ENCODE measurements at regions not wholly inside any gene's neighbourhood (a gene's known extent, or its start where the extent isn't known, plus 50 kb on each side); places are given as distances from the start of the nearest gene placed in this dataset.

DNA sequence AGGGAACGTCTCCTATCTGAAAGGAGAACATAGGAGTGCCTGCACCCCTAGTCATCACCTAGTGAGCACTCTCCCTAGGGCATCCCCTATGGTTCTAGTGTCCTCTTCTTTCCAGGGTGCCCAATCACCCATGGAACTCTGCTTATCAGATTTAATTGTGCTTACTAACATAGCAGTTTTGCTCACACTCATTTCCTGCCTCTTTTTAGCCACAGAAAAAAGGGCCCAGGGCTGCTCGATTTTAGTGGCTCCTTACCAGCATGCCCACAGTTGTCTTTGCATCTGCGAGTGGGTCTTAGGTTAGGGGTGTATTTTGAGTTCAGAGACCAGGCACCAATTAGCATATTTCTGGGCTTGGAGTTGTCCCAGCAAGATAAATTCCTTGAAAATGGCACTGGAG lies 1110.2 kb downstream of the TAF11L14 start:
- Histone ChIP-seq H3K36me3 (no peaks in the 10 kb centered on the region), H3K9me3 (peaks cover 5% of the 10 kb centered on the region), H3K4me3 (ENCODE audit: low read depth, low read length) (no peak overlapping the region), H3K27me3 (no peaks in the 10 kb centered on the region), H3K4me1 (no peaks in the 10 kb centered on the region)
- no peak for DNase-seq
- no peak for TF ChIP-seq CTCF (IDR thresholded peaks at IDR 0.05; ENCODE audit: low read depth, low read length)

DNA sequence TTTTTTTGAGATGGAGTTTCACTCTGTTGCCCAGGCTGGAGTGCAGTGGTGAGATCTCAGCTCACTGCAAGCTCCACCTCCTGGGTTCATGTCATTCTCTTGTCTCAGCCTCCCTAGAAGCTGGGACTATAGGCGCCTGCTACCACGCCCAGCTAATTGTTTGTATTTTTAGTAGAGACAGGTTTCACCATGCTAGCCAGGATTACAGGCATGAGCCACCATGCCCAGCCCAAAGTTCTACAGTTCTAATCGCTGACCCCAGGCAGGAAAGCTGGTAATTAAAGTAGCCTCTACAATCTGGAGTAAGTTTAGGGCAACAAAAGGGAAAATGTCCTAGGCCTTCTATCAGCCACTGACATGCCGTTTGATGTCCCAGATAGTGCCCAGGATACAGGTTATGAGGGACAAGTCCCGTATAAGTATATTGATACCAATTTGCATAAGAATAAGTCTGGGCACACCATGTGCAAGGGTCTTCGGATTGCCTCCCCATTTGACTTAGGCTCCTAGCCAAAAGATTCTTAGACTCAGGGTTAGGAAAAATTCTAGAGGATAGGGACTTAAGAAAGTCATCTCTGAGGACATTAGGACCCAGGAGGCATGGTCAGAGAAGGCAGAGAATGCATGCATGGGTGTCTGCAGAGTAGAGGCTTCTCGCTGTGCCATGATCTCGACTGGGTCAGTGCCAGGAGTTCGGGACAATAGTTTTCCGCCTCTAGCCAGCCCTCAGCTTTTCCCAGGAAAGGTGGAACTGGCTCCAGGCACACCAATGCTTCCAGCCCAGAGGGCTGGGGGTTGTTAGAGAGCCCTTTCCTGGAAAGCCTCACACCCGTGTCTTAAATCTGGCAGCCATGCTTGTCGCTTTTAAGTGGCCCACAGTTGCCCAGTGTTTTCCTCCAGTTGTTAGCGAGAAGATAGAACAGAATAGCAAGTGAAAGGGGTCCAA lies 1111.1 kb downstream of the TAF11L14 start:
- DNase-seq = no peak
- Histone ChIP-seq H3K4me1 (no peaks in the 10 kb centered on the region), H3K4me3 (ENCODE audit: low read depth, low read length) (no peak overlapping the region), H3K36me3 (no peaks in the 10 kb centered on the region), H3K27me3 (no peaks in the 10 kb centered on the region), H3K9me3 (peaks cover 5% of the 10 kb centered on the region)
- TF ChIP-seq CTCF (IDR thresholded peaks at IDR 0.05; ENCODE audit: low read depth, low read length) = no peak

- no peaks in the 10 kb centered on the region for H3K4me1 ChIP-seq
- no peak for TF ChIP-seq CTCF (IDR thresholded peaks at IDR 0.05; ENCODE audit: low read depth, low read length)
- peaks cover 5% of the 10 kb centered on the region for H3K9me3 ChIP-seq
- DNase-seq = no peak
- no peaks in the 10 kb centered on the region for H3K36me3 ChIP-seq
- H3K27me3 ChIP-seq = no peaks in the 10 kb centered on the region
- H3K4me3 ChIP-seq (ENCODE audit: low read depth, low read length) = no peak overlapping the region
Measured at GRCh38 chr5:18745988-18746615, 1111.8 kb downstream of the TAF11L14 start.

DNA sequence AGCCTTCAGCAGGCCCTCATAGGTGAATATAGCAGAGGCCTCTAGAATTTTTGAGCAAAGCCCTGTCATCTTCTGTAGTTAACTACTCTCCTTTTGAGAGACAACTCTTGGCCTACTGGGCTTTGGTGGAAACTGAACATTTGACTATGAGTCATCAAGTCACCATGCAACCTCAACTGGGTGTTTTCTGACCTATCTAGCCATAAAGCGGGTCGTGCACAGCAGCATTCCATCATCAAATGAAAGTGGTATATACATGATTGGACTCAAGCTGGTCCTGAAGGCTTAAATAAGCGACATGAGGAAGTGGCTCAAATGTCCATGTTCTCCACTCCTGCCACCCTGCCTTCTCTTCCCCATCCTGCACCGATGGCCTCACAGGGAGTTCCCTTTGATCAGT lies 1115.5 kb downstream of the TAF11L14 start:
- H3K36me3 ChIP-seq = no peaks in the 10 kb centered on the region
- DNase-seq = no peak
- peaks cover 5% of the 10 kb centered on the region for H3K9me3 ChIP-seq
- peaks cover 6% of the 10 kb centered on the region for H3K4me1 ChIP-seq
- TF ChIP-seq CTCF (IDR thresholded peaks at IDR 0.05; ENCODE audit: low read depth, low read length) = no peak
- H3K27me3 ChIP-seq = no peaks in the 10 kb centered on the region
- no peak overlapping the region for H3K4me3 ChIP-seq (ENCODE audit: low read depth, low read length)

- H3K4me1 ChIP-seq = peaks cover 6% of the 10 kb centered on the region
- H3K36me3 ChIP-seq = no peaks in the 10 kb centered on the region
- DNase-seq = no peak
- no peak overlapping the region for H3K4me3 ChIP-seq (ENCODE audit: low read depth, low read length)
- no peak for TF ChIP-seq CTCF (IDR thresholded peaks at IDR 0.05; ENCODE audit: low read depth, low read length)
- H3K9me3 ChIP-seq = no peaks in the 10 kb centered on the region
- no peaks in the 10 kb centered on the region for H3K27me3 ChIP-seq
Measured at GRCh38 chr5:18752317-18752716, 1118.1 kb downstream of the TAF11L14 start.

DNA sequence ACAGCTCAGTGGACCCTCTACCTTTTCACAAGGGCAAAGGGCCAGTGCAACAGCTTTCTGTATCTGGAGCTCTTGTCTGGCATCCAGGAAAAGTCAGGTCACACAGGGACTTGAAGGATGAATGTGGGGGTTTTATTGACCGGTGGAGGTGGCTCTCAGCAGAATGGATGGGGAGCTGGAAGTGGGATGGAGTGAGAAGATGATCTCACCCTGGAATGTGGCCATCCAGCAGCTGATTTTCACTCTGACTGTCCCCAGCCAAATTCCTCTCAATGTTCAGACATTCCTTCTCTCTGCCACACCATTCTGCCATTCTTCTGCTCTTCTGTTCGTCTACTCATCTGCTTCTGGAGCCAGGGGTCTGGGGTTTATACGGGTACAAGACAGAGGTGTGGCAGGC lies 1119.9 kb downstream of the TAF11L14 start:
- no peaks in the 10 kb centered on the region for H3K9me3 ChIP-seq
- H3K27me3 ChIP-seq = no peaks in the 10 kb centered on the region
- H3K4me3 ChIP-seq (ENCODE audit: low read depth, low read length) = no peak overlapping the region
- H3K4me1 ChIP-seq = peaks cover 6% of the 10 kb centered on the region
- H3K36me3 ChIP-seq = no peaks in the 10 kb centered on the region
- no peak for TF ChIP-seq CTCF (IDR thresholded peaks at IDR 0.05; ENCODE audit: low read depth, low read length)
- no peak for DNase-seq
